ENCODE measurements at regions not wholly inside any gene's neighbourhood (a gene's known extent, or its start where the extent isn't known, plus 50 kb on each side); places are given as distances from the start of the nearest gene placed in this dataset.

DNA sequence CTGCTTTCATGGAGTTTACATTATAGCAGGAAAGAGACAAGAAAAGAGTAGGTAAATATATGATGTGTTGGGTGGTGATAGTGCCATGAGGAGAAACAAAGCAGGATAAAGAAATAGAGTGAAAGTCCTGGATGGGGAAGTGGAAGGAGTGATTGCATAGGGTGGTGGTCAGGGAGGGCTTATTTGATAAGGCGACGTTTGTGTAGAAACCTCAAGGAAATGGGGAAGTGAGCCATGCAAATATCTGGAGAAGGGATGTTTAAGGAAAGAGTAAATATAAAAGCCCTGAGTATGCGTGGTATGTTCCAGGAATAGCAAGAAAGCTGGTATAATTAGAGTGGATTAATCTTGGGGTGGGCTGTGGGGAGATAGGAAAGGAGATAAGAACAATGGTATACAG, 134.7 kb upstream of the SV2C start:
- no peak for TF ChIP-seq EP300 (IDR thresholded peaks at IDR 0.05; ENCODE audit: low read depth)
- TF ChIP-seq, protein P1, sequence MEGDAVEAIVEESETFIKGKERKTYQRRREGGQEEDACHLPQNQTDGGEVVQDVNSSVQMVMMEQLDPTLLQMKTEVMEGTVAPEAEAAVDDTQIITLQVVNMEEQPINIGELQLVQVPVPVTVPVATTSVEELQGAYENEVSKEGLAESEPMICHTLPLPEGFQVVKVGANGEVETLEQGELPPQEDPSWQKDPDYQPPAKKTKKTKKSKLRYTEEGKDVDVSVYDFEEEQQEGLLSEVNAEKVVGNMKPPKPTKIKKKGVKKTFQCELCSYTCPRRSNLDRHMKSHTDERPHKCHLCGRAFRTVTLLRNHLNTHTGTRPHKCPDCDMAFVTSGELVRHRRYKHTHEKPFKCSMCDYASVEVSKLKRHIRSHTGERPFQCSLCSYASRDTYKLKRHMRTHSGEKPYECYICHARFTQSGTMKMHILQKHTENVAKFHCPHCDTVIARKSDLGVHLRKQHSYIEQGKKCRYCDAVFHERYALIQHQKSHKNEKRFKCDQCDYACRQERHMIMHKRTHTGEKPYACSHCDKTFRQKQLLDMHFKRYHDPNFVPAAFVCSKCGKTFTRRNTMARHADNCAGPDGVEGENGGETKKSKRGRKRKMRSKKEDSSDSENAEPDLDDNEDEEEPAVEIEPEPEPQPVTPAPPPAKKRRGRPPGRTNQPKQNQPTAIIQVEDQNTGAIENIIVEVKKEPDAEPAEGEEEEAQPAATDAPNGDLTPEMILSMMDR (IDR thresholded peaks at IDR 0.05): no peak
